ENCODE measurements at regions not wholly inside any gene's neighbourhood (a gene's known extent, or its start where the extent isn't known, plus 50 kb on each side); places are given as distances from the start of the nearest gene placed in this dataset.

GRCh38 chr7:54967377-54967776 is 51.4 kb upstream of the EGFR start:
- no peak for TF ChIP-seq CTCF (IDR thresholded peaks at IDR 0.05; ENCODE audit: low read depth, low read length)
- no peak for TF ChIP-seq POLR2A (IDR thresholded peaks at IDR 0.05; ENCODE audit: extremely low read depth, insufficient read length)
- TF ChIP-seq MYC (IDR thresholded peaks at IDR 0.05; ENCODE audit: low read depth, low read length): no peak
